ENCODE measurements at regions not wholly inside any gene's neighbourhood (a gene's known extent, or its start where the extent isn't known, plus 50 kb on each side); places are given as distances from the start of the nearest gene placed in this dataset.

DNA sequence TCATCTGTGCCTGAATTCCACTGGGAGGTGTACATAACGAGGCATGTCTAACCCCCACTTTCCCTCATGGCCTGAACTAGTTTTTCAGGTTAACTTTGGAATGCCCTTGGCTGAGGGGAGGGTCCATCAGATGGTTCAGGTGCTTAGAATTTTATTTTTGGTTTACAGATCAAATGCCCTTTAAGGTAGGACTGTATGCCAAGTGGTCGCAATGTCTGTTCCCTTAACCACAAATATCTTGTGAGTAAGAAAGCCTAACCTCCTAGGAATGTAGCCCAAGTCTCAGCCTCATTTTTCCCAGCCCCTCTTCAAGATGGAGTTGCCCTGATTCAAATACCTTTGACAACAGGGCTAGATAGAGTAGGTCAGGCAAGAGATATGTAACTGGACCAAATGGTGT, 78.4 kb downstream of the RNASET2 start:
- no peak for DNase-seq (ENCODE audit: low read depth in 4 of 4, low spot score in 3 of 4)

DNA sequence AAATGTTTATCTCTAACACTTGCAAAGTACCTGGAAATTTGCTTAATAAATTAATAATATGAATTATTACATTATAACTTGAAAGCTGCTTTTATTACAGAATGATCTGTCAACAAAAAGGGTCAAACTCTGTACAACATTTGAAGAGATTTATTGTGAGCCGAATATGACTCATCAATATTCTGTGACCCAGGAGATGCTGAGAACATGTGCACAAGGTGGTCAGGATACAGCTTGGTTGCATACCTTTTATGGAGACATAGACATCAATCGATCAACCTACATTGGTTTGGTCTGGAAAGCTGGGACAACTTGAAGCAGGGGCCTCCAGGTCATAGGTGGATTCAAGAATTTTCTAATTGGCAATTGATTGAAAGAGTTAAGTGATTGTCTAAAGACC, 79.0 kb downstream of the RNASET2 start:
- no peak for DNase-seq (ENCODE audit: low read depth in 4 of 4, low spot score in 3 of 4)

DNA sequence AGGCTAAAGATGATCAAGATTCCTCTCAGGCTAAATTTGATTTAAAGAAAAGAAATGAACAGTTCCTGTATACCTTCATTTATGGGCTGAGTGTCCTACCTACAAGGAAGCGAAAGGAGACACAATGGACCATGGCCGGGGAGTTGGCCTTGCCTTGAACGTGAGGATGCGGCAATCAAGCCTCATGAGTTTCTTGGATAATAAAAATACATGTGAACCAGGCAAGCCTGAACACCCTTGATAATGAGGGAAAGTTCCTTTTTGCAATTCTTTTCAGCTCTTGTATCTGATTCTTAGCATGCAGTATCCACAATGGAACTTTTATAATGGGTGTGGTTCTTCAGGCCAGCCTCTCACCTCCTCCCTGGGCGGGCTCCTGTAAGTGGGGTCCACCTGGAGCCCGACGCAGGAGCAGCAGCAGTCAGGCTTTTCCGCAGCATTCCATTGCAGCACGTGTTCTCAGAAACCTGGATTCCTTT, 83.8 kb downstream of the RNASET2 start:
- DNase-seq (ENCODE audit: low read depth in 4 of 4, low spot score in 3 of 4): no peak

DNA sequence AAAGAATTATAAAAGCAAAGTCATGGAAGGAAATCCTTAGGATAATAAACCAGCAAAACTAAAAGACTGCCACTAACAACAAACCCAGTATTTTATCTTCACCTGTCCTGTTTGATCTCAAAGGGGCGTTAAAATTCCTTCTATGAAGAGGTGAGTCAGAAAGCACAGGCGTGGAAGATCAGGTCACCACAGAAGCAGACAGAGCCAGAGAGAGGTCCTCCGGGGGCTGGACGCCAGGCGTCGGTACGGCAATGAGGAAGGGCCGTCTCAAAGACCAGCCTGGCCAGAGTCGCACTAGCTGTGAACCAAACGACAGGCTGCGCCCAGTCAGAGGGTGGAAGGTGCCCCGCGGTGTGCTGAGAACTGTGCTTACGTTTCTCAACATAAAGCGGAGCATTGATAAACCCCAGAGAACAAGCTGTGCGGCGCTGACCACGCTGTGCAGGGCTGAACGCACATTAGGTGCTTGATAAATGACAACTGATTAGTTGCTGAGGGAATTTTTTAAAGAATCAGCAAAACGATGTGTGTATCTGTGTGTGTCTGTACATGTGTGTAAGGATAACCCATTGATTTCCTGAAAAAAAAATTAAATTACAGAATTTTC, 85.6 kb downstream of the RNASET2 start:
- DNase-seq (ENCODE audit: low read depth in 4 of 4, low spot score in 3 of 4): no peak

DNA sequence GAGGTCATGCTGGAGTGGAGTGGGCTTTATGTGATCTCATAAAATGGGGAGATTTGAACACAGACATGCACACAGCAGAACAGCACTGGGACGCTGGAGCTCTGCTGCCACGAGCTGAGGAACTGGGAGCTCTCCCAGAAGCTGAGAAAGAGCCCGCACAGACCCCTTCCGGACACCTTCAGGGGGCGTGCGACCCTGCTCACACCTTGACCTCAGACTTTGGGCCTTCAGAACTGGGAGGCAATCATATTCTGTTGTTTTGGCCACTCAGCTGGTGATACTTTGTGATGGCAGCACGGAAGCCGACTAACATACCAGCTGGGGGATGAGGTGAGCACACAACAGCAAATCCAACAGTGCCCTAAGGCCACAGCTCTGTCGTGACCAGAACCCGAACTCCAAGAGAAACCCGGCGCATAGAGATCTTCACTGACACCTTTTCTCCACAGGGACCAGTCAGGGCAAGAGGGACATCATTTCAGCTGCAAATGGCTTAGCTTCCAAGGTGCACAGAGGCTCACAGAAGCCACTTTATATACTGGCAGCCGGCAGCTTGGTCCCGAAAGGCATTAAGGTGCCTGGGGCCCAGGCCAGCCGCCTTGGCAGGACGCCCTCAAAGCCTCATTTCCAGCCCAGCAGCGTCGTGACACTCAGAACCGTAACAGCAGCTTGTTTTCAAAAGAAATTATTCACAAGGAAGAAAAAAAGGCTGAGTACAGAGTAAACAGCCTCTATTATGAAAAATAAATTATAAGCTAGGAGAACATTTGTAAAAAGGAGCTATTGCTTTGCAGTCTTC, 89.3 kb downstream of the RNASET2 start:
- no peak for DNase-seq (ENCODE audit: low read depth in 4 of 4, low spot score in 3 of 4)

DNA sequence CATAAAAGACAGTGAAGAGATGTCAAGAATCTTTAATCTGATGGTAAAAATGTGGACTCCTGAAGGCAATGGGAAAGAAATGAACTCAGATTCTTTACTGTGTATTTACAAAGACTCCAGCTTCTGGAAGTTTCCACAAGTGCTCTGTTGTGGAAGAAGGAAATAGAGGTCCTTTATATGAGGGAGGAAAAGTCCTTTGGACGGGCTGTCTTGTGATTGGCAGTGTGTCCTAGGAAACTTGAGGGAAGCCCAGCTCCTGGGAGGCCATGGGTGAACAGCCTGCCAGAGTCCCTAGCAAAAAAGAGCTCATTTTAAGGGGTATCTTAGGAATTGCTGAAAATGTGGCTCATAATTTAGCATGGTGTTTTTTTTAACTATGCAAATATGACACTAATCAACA, 92.0 kb downstream of the RNASET2 start:
- DNase-seq (ENCODE audit: low read depth in 4 of 4, low spot score in 3 of 4): no peak

DNA sequence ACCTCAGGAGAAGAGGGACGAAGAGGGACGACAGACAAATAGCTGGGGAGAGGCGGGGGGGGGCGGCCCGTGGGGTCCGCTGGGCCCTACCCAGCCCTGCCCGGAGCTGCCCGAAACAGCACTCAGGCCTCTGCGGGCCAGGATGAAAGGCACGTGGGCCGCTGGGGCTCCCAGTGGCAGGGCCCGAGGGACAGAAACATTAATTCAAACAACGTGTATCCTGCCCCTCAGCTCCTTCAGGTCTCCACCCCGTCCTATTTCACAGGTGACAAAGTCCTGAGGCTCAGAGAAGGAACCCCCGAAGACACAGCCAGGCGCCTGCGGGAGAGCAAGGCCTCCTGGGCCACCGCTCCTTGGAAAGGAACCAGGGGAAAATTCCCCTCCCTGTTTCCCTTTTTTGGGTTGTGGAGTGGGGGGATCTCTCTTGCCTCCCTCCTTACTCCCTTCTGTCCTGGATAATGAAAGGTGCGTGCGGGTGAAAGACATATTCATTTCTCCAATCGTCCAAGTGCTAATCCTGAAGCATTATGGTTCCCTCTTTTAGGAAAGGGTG, 93.3 kb downstream of the RNASET2 start:
- DNase-seq (ENCODE audit: low read depth in 4 of 4, low spot score in 3 of 4): no peak

DNA sequence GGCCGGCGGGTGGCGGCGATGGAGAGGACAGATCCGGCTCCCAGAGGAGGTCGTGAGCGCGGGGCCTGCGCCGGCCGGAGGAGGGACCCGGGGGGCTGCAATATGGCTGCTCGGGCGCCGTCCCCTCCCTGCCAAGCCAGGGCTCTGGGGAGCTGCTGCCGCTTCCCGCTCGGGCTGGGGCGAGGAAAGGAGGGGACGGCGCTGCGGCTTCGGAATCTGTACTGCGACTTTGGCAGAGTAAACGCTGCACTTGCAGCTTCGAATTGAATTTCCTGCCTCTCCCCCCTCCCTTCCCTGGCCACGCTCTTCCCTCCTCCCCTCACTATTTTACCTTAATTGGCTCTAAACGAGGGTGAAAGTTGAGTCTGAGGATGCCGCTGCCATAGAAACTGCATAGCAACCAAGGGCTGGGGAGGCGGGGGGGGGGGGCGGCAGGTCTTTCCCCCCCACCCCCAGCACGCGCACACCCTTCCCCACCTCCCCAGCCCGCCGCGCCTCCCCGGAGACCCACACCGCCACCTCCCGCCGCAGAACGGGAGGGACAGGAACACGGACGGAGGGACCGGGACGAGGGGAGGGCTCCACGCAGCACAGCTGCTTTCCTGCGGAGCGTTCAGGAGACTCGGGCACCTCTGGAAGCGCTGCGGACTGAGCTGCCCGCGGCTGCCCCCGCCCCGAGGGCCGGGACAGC, 93.9 kb downstream of the RNASET2 start:
- peak in 3 of 4 donors; percentile 18 to 20 (median 19) for DNase-seq (ENCODE audit: low read depth in 4 of 4, low spot score in 3 of 4)

DNA sequence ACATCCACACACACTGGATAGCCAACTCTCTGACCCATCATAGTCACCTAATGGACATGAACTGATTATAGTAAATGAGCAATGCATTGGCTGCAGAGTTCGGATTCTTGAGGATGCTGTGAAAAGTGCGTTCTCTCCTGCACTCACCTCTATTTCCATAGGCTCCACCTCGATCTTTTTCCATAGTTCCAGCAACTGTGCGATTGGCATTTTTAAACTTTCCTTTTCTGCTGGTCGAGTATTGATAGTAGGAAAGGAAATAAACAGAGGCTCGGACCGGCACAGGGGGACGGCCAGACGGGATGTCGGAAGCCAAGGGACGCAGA, 94.4 kb downstream of the RNASET2 start:
- DNase-seq (ENCODE audit: low read depth in 4 of 4, low spot score in 3 of 4): no peak

DNA sequence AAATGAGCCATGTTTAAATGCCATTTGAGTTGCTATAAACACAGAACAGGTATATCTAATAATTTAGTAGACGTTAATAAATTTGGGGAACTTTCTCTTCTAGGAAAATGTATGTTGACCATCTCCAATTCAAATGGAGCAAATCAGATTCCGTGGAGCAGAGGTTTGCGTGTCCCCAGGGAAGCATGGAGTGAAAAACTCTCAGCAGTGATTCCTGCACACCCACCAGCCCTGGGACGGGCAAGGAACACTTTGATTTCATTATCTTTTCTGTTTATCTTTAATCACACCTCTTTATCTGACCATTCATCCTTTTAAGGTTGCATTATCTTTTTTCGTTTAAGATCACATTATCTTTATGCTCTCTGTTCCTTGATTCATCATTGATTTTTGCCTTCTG, 95.0 kb downstream of the RNASET2 start:
- DNase-seq (ENCODE audit: low read depth in 4 of 4, low spot score in 3 of 4): no peak

DNA sequence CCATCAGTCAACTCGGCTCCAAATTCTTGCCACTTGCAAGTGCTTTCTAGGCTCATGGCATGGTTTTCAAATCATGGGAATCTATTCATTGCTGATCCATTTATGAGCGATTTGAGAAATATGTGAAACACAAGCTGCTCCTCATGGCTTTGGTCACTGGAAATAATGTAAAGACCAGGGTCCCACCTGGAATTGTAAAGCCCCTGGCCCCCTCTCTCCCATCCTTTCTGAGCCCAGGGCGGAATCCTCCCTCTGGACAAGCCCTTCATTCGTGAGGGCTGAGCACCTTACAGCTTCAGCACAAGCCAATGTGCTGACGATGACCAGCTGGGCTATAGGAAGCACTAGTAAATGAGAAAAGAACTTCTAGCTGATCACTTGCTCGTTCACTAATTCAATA, 96.0 kb downstream of the RNASET2 start:
- DNase-seq (ENCODE audit: low read depth in 4 of 4, low spot score in 3 of 4): no peak

DNA sequence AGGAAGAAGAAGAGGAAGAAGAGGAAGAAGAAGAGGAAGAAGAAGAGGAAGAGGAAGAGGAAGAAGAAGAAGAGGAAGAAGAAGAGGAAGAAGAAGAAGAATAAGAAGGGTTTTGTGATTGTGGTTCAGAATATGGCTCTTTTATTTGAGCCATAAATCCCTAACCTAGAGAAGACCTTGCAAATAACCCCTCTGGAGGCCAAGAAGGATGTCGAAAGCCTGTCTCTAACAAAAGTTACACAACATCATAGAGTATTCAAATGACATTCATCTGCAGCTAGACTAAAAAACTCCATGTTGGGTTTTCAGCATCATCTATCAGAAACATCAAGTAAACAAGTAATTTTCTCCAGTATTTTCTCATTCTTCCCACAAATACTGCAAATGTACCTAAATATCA, 100.9 kb downstream of the RNASET2 start:
- DNase-seq (ENCODE audit: low read depth in 4 of 4, low spot score in 3 of 4): no peak

DNA sequence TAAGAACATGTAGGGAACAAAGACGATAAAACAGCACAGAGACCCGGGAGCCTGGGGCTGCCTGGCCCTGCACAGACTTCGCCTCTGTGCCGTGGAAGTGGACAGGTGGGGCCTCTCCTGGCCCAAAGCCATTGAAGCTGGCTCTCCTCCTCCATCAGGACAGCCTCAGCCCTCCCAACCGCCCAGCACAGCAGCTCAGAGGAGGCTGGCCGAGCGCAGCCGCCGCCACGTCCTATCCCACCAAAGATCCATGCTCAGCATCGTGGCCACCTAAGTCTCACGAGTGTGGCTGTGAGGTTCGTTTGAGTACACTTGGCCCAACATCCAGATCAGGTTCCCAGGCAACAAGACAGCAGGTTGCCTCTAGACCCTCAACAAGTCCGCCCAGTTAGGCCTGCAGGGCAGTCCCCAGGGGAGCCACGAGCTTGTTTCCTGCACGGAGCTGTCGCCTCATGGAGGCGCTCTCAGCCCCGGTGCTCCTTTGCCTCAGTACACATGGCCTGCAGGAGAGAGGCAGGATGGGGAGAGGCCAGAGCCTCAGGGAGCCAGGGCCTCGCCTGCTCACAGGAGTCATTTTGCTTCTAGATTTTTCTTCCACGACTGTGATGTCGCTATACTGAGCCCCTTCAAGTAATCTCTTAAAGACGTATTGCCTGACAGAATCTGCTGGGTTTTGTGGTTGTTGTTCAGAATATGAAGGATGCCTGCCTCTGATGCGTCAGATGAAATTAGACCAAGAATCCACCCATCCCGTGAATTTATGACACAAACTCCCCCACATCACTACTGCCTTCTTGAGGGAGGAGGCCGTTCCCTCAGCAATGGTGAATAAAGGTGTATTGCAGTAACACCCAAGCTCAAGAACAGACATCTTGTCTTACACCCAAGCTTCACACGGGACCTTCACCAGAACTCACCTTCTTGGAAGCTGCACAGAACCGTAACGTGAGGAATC, 102.7 kb downstream of the RNASET2 start:
- no peak for DNase-seq (ENCODE audit: low read depth in 4 of 4, low spot score in 3 of 4)

DNA sequence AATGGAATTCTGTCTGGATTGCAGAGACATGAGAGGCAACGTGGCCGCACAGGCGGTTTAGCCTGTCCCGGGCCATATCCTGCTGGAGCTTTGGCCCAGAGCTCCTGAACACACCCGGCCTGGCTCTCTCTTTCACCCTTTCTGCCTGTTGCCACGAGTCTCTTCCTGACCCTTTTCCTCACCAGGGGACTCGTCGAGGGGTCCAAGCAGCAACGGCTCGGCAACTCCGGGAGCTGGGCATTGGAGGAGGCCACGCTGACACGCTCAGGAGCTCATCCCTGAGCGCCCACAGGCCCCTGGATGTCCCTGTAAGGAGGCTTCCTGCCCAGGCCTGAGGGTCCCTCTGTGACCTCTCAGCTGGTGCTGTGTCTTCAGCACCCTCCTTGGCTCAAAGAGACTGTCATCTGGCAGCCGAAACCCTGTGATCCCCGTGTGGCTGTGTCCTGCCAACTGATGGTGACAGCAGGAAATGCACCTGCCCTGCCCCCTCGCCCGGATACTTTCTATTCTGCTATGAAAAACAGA, 103.8 kb downstream of the RNASET2 start:
- DNase-seq (ENCODE audit: low read depth in 4 of 4, low spot score in 3 of 4): no peak

DNA sequence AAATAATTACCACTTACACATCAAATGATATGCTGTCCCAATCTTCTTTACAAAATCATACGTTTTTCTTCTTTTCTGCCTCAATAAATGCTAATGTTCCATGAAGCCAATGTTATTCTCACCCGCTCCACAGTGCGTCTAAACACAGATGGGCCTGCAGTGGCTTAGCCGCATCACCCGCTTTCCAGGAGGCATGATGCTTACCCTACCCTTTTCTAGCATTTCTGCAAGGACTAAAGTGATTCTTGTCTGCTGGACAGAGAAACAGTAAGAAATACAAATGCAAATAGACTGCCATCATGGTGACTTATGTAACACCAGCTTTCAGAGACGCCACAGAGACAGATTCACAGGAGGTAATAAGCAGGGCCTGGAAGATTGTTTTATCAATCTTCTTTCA, 104.4 kb downstream of the RNASET2 start:
- no peak for DNase-seq (ENCODE audit: low read depth in 4 of 4, low spot score in 3 of 4)

DNA sequence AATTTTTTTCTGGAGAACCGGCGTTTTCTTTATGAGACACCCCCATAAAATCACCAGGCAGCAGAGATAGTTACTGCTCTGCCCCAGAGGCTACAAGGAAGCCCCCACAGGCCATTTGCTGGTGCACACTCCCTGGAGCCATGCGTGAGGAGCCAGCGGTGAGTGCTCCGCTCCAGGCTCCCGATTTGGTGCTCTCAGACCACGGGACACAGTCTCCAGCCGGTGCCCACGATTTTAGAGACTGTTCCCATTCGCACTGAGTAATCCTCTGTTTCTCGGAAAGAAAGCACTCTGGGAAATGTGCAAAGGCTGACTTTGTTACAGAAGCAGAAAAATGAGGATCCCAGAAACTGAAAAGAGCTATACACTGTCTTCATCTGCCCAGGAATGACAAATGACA, 104.9 kb downstream of the RNASET2 start:
- DNase-seq (ENCODE audit: low read depth in 4 of 4, low spot score in 3 of 4): no peak

DNA sequence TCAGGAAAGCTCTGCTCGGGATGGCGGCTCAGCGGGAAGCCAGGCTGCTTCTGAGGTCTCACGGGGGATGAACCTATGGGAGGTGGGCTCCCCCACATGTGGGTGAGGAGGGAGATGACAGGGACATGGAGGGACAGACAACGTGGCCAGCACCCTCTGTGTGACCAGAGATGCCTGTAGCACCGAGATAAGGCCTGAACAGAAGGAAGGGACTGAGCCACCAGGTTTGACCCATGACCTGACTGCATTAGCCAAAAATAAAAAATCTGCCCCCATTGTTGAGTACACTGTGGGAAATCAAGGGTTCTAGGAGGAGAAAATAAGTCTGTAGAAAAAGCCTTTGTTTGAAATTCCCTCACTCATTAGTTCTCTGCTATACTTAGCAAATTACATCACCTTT, 105.7 kb downstream of the RNASET2 start:
- no peak for DNase-seq (ENCODE audit: low read depth in 4 of 4, low spot score in 3 of 4)

DNA sequence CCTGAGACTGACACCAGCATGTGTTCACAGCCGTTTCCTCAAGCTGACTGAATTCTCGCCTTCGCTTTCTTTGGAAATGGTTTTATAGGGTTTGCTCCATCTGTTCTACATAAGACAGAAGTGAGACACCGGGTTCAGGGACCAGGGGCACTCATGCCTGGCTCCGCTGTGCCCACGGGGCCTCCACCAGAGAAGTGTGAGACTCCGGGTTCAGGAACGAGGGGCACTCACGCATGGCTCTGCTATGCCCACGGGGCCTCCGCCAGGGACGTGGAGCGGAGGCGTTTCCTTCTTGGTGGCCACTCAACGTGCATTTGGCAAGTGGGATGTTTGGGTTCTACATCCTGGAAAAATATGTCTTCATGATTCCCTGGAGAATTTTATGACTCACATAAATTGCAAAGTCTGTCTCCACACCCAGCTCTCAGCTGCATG, 106.6 kb downstream of the RNASET2 start:
- DNase-seq (ENCODE audit: low read depth in 4 of 4, low spot score in 3 of 4): no peak

DNA sequence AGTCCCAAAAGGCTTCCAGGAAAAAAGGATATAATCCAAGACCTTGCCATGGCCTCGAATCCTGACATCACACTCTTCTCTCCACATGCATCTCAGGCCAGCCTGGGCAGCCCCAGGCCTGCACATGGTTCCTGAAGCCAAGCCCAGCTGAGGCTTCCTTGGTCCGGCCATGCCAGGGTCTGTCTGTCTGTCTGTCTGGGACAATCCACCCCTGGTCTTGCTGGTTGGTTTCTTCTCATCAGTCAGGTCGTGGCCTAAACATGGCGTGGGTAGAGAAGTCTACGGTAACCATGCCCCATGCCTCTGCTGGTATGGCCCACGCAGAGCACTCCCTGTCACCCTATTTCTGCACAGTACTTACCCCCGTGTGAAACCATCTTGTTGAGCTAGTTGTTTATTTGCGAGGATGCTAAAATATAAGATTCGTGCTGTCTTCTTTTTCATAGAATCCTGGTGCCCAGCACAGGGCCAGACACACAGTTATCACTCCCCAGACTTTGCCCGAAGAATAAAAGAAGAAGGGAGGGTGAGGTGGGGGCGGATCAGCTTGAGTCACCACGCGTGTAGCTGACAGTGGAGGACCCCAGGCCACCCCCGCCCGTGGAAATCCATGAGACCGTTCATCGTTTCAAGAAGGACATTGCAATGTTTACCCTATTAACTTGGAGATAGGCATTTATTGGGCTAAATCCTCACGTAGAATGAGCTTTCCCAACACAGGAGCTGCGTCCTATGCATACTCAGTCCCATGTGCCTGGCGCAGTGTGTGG, 107.2 kb downstream of the RNASET2 start:
- no peak for DNase-seq (ENCODE audit: low read depth in 4 of 4, low spot score in 3 of 4)
